Ovary (tissue), 3 donors: ENCODE measurements at regions not wholly inside any gene's neighbourhood (a gene's known extent, or its start where the extent isn't known, plus 50 kb on each side); places are given as distances from the start of the nearest gene placed in this dataset.

Source experiments
- CTCF ChIP-seq, 3 donors: fragments of 450-650 bp in 2 of 3; fragments of 200-600 bp in 1 of 3; IDR thresholded peaks; one replicate each; pipeline versions ENCODE4 v1.5.1 to v1.8.0; 2016 to 2022; ENCODE audit warnings: antibody characterized with exemption in 3 of 3, mild to moderate bottlenecking in 1 of 3
- EP300 ChIP-seq: sonication (generic); formaldehyde crosslinking; IDR thresholded peaks from one replicate; pipeline ENCODE4 v1.6.1; 2017; ENCODE audit warnings: antibody characterized with exemption
- donor health status: DM: no; HTN: no; CAD: no.

- no peak for TF ChIP-seq CTCF (IDR thresholded peaks at IDR 0.05)
- TF ChIP-seq EP300 = no peak
Measured at GRCh38 chr3:135650309-135650708, 315.2 kb upstream of the PPP2R3A start.
